ENCODE measurements at regions not wholly inside any gene's neighbourhood (a gene's known extent, or its start where the extent isn't known, plus 50 kb on each side); places are given as distances from the start of the nearest gene placed in this dataset.

DNA sequence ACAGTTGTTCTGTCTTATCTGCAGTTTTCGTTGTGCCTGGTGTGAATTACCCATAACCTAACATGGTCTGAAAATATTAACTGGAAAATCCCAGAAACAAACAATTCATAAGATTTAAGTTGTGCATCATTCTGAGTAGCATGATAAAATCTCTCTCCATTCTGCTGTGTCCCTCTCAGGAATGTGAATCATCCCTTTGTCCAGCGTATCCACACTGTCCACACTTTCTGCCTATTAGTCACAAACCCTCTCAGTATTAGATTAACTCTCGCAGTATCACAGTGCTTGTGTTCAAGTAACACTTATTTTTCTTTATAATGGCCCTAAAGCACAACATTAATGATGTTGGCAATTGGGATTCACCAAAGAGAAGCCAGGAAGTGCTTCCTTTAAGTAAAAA lies 203.2 kb downstream of the CGGBP1 start:
- no peak for TF ChIP-seq POLR2A (IDR thresholded peaks at IDR 0.05)
- TF ChIP-seq, protein P1, sequence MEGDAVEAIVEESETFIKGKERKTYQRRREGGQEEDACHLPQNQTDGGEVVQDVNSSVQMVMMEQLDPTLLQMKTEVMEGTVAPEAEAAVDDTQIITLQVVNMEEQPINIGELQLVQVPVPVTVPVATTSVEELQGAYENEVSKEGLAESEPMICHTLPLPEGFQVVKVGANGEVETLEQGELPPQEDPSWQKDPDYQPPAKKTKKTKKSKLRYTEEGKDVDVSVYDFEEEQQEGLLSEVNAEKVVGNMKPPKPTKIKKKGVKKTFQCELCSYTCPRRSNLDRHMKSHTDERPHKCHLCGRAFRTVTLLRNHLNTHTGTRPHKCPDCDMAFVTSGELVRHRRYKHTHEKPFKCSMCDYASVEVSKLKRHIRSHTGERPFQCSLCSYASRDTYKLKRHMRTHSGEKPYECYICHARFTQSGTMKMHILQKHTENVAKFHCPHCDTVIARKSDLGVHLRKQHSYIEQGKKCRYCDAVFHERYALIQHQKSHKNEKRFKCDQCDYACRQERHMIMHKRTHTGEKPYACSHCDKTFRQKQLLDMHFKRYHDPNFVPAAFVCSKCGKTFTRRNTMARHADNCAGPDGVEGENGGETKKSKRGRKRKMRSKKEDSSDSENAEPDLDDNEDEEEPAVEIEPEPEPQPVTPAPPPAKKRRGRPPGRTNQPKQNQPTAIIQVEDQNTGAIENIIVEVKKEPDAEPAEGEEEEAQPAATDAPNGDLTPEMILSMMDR (IDR thresholded peaks at IDR 0.05), result no peak

Measured in body of pancreas (tissue), 4 donors.